Vagina (tissue), 2 donors: ENCODE measurements at regions not wholly inside any gene's neighbourhood (a gene's known extent, or its start where the extent isn't known, plus 50 kb on each side); places are given as distances from the start of the nearest gene placed in this dataset.

Experiments
- POLR2AphosphoS5 ChIP-seq, 2 donors: sonication (generic); formaldehyde crosslinking; IDR thresholded peaks; one replicate each; pipeline ENCODE4 v1.9.0; 2017; ENCODE audit warnings: antibody characterized with exemption in 2 of 2, mild to moderate bottlenecking in 2 of 2, low read depth in 1 of 2; ENCODE audit not compliant: insufficient read depth in 1 of 2
- TF ChIP-seq, protein P1 (sequence below), 3 experiments: fragments of 450-650 bp in 2 of 3; fragments of 200-600 bp in 1 of 3; sonication (generic) in 1 of 3; IDR thresholded peaks; one replicate each; pipeline ENCODE4 v1.5.1; 2017 to 2019; ENCODE audit warnings: antibody characterized with exemption in 3 of 3, mild to moderate bottlenecking in 2 of 3, moderate library complexity in 2 of 3

DNA sequence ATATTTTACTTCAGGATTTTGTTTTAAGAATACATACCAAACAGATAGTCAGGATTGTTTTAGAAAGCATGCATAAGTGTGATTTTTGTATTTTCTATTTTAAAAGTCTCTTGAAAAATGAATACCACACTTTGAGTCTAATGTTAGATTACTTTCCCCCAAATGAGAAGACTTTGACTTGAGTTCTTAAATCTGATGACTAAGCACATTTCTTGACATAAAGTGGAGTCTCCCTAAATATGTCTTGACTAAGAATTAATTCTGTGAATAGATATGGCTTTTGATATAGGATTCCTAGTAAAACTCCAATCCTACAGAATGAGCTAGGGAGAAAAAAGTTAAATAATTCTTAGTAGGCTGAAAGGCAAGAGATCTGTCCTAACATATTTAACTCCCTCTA is 624.2 kb upstream of the SPRY2 start:
- TF ChIP-seq, protein P1, sequence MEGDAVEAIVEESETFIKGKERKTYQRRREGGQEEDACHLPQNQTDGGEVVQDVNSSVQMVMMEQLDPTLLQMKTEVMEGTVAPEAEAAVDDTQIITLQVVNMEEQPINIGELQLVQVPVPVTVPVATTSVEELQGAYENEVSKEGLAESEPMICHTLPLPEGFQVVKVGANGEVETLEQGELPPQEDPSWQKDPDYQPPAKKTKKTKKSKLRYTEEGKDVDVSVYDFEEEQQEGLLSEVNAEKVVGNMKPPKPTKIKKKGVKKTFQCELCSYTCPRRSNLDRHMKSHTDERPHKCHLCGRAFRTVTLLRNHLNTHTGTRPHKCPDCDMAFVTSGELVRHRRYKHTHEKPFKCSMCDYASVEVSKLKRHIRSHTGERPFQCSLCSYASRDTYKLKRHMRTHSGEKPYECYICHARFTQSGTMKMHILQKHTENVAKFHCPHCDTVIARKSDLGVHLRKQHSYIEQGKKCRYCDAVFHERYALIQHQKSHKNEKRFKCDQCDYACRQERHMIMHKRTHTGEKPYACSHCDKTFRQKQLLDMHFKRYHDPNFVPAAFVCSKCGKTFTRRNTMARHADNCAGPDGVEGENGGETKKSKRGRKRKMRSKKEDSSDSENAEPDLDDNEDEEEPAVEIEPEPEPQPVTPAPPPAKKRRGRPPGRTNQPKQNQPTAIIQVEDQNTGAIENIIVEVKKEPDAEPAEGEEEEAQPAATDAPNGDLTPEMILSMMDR (IDR thresholded peaks at IDR 0.05) = no peak
- TF ChIP-seq POLR2AphosphoS5 (IDR thresholded peaks at IDR 0.05; ENCODE audit: insufficient read depth in 1 of 2, low read depth in 1 of 2) = no peak
